ENCODE measurements at regions not wholly inside any gene's neighbourhood (a gene's known extent, or its start where the extent isn't known, plus 50 kb on each side); places are given as distances from the start of the nearest gene placed in this dataset.

DNA sequence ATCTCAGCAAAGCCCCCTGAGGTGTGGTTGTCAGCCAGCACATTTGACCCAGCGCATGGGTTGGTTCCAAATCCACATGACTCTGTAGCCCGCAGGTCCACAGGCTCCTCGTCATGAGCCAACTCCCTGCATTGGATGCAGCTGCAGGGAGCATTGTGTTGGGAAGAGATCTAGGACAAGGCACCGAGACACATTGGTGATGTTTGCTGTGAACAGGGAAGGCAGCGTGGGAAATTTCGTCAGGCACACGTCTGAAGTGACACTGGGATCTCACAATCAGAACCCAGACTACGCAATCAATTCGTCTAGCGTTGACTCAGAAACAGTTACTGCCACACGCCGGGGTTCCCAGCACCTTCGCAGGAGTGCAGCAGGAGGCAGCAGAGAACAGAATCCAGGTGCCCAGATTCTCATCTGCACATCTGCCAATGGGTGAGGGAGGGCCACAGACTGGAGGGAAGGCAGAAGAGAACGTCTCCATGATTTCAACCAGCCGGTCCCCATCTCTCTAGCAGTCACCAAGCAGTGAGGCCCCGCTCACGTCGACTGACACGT, 177.0 kb downstream of the TTLL2 start:
- ATAC-seq (peak; percentile 74), FAIRE-seq (peak; percentile 46), DNase-seq (ENCODE audit: low spot score) (peak; percentile 77)
- no peaks in the 10 kb centered on the region for H4K20me1 ChIP-seq (ENCODE audit: insufficient read depth, low read length)
- BruUV-seq (replicated peaks), result no TSS peak
- H3K79me2 ChIP-seq (ENCODE audit: insufficient read depth, low read length), result no peaks in the 10 kb centered on the region
- ChIA-PET CTCF (ENCODE audit: low intra/inter-chr PET ratio, low total read pairs) (interaction anchor here (1.3 kb wide), 1 partner anchor 397 kb away, joined by 7 read pairs; no protein-coding TSS in a partner anchor), POLR2A (interaction anchor here (1.0 kb wide), 1 partner anchor 234 kb away, joined by 3 read pairs; no protein-coding TSS in a partner anchor)
- no peak overlapping the region for H3K4me2 ChIP-seq (ENCODE audit: low read depth, low read length)
- H3K36me3 ChIP-seq (replicated peaks in 1 of 2; ENCODE audit: control insufficient read depth in 1 of 2, insufficient read depth in 2 of 2, low read length in 2 of 2), result no peaks in the 10 kb centered on the region
- H3K27me3 ChIP-seq (ENCODE audit: control insufficient read depth in 1 of 2, insufficient read depth in 2 of 2, low read length in 2 of 2), result no peaks in the 10 kb centered on the region
- H3K9ac ChIP-seq (ENCODE audit: insufficient read depth, low read depth, low read length), result no peak overlapping the region
- 48% methylated on average over 19 of the region's 19 CpGs for whole genome bisulfite sequencing (ENCODE audit: low lambda C conversion rate)
- peaks cover 89% of the 10 kb centered on the region for H3K4me1 ChIP-seq (ENCODE audit: insufficient read depth, low read length)
- no peak overlapping the region for H3K4me3 ChIP-seq (replicated peaks in 1 of 3; ENCODE audit: insufficient read depth in 1 of 3, low read depth in 2 of 3, low read length in 3 of 3)
- intact Hi-C loops (cut with micrococcal nuclease; ENCODE audit: unreplicated experiment), result loop anchor here (5.0 kb wide), 2 partner anchors 325 to 395 kb away; partner anchors contain the start of gene AFDN
- no peak overlapping the region for H3K27ac ChIP-seq (ENCODE audit: extremely low read length, insufficient read depth, low read length)
- H3K9me3 ChIP-seq (ENCODE audit: low read length), result no peaks in the 10 kb centered on the region
- in situ Hi-C loops (cut with HindIII; ENCODE audit: extremely low pct_ligation_motif_present, low pct_unique_long_range_greater_than_20kb), result no loop called here
- no peak overlapping the region for H2AFZ ChIP-seq (ENCODE audit: low read length)
- TF ChIP-seq, protein P1, sequence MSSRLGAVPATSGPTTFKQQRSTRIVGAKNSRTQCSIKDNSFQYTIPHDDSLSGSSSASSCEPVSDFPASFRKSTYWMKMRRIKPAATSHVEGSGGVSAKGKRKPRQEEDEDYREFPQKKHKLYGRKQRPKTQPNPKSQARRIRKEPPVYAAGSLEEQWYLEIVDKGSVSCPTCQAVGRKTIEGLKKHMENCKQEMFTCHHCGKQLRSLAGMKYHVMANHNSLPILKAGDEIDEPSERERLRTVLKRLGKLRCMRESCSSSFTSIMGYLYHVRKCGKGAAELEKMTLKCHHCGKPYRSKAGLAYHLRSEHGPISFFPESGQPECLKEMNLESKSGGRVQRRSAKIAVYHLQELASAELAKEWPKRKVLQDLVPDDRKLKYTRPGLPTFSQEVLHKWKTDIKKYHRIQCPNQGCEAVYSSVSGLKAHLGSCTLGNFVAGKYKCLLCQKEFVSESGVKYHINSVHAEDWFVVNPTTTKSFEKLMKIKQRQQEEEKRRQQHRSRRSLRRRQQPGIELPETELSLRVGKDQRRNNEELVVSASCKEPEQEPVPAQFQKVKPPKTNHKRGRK (CRISPR knock-in tag; IDR thresholded peaks at IDR 0.05), result peak; percentile 64; the same call in 1 of the 2 replicates
- TF ChIP-seq CENPT (CRISPR knock-in tag; IDR thresholded peaks at IDR 0.05; ENCODE audit: low read depth) (no peak), KLF15 (CRISPR knock-in tag; IDR thresholded peaks at IDR 0.05; ENCODE audit: borderline replicate concordance) (no peak), HMGA1 (CRISPR knock-in tag; conservative IDR thresholded peaks at IDR 0.05) (no peak), KAT8 (CRISPR knock-in tag; IDR thresholded peaks at IDR 0.05) (peak; percentile 50; the same call in 1 of the 2 replicates), TCF7L2 (IDR thresholded peaks at IDR 0.05; ENCODE audit: low read depth, low read length) (no peak), ETV5 (CRISPR knock-in tag; IDR thresholded peaks at IDR 0.05; ENCODE audit: borderline replicate concordance) (no peak; the same call in 1 of the 2 replicates), ATF1 (CRISPR knock-in tag; IDR thresholded peaks at IDR 0.05) (no peak), ZNF781 (CRISPR knock-in tag; IDR thresholded peaks at IDR 0.05; ENCODE audit: borderline replicate concordance, not compliant biosample characterization) (peak; percentile 57), PAWR (CRISPR knock-in tag; IDR thresholded peaks at IDR 0.05; ENCODE audit: borderline replicate concordance) (no peak), ELF4 (CRISPR knock-in tag; IDR thresholded peaks at IDR 0.05; ENCODE audit: borderline replicate concordance) (no peak), MATR3 (CRISPR knock-in tag; IDR thresholded peaks at IDR 0.05) (no peak), MBD4 (IDR thresholded peaks at IDR 0.05; ENCODE audit: borderline replicate concordance, low read length) (no peak), ZNF607 (CRISPR knock-in tag; IDR thresholded peaks at IDR 0.05; ENCODE audit: borderline replicate concordance) (no peak), SIX1 (CRISPR knock-in tag; IDR thresholded peaks at IDR 0.05; ENCODE audit: borderline replicate concordance) (no peak), ZNF256 (CRISPR knock-in tag; conservative IDR thresholded peaks at IDR 0.05) (no peak), ZNF839 (CRISPR knock-in tag; IDR thresholded peaks at IDR 0.05; ENCODE audit: borderline replicate concordance) (no peak), ZNF605 (CRISPR knock-in tag; IDR thresholded peaks at IDR 0.05) (no peak; the same call in 1 of the 2 replicates), JUND (CRISPR knock-in tag; IDR thresholded peaks at IDR 0.05) (no peak)
- TF ChIP-seq, protein P2, sequence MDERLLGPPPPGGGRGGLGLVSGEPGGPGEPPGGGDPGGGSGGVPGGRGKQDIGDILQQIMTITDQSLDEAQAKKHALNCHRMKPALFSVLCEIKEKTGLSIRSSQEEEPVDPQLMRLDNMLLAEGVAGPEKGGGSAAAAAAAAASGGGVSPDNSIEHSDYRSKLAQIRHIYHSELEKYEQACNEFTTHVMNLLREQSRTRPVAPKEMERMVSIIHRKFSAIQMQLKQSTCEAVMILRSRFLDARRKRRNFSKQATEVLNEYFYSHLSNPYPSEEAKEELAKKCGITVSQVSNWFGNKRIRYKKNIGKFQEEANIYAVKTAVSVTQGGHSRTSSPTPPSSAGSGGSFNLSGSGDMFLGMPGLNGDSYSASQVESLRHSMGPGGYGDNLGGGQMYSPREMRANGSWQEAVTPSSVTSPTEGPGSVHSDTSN (CRISPR knock-in tag; IDR thresholded peaks at IDR 0.05), result no peak
- TF ChIP-seq, protein P3, sequence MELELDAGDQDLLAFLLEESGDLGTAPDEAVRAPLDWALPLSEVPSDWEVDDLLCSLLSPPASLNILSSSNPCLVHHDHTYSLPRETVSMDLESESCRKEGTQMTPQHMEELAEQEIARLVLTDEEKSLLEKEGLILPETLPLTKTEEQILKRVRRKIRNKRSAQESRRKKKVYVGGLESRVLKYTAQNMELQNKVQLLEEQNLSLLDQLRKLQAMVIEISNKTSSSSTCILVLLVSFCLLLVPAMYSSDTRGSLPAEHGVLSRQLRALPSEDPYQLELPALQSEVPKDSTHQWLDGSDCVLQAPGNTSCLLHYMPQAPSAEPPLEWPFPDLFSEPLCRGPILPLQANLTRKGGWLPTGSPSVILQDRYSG (CRISPR knock-in tag; IDR thresholded peaks at IDR 0.05), result no peak
- TF ChIP-seq, protein P4, sequence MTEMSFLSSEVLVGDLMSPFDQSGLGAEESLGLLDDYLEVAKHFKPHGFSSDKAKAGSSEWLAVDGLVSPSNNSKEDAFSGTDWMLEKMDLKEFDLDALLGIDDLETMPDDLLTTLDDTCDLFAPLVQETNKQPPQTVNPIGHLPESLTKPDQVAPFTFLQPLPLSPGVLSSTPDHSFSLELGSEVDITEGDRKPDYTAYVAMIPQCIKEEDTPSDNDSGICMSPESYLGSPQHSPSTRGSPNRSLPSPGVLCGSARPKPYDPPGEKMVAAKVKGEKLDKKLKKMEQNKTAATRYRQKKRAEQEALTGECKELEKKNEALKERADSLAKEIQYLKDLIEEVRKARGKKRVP (CRISPR knock-in tag; IDR thresholded peaks at IDR 0.05), result 0 out of 4 replicates have a peak, but pooled peaks of 1 of the 2 experiments have one; percentile 49
